ENCODE measurements at regions not wholly inside any gene's neighbourhood (a gene's known extent, or its start where the extent isn't known, plus 50 kb on each side); places are given as distances from the start of the nearest gene placed in this dataset.

DNA sequence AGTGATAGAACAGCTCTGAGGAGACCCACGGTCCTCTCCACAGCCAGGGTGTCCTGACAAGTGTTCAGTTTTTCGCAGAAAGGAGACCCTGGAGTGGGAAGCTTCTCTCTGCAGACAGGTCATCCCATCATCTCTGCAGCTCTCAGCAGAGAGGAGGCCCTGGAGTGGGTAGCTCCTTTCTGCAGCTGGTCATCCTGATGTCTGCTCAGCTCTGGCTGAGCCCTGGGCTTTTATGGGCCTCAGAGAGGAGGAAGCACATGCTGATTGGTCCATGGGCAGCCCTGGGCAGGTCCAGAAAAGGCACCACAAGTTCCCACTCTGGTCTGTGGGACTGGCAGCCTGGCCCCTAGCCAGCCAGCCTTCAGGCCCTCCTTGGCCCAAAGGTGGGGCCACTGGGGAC, 72.3 kb upstream of the ST3GAL5 start:
- no peaks in the 10 kb centered on the region for H4K20me1 ChIP-seq (ENCODE audit: insufficient read depth, low read length)
- TF ChIP-seq EZH2 (IDR thresholded peaks at IDR 0.05; ENCODE audit: borderline replicate concordance, low read depth, low read length, severe bottlenecking) = no peak
- TF ChIP-seq CTCF (IDR thresholded peaks at IDR 0.05; ENCODE audit: borderline replicate concordance, extremely low read depth, low read length, poor library complexity, severe bottlenecking) = no peak
- no peaks in the 10 kb centered on the region for H3K4me1 ChIP-seq (ENCODE audit: insufficient read depth, low read length)
- H2AFZ ChIP-seq (ENCODE audit: low read depth, low read length) = no peak overlapping the region
- ATAC-seq (ENCODE audit: insufficient read depth, low read depth) (no peak), DNase-seq (no peak)
- H3K27ac ChIP-seq (ENCODE audit: low read length) = no peak overlapping the region
- no peak overlapping the region for H3K9ac ChIP-seq (ENCODE audit: low read depth, low read length)
- no peak overlapping the region for H3K4me3 ChIP-seq (ENCODE audit: low read depth in 1 of 2, low read length in 2 of 2)
- H3K79me2 ChIP-seq (ENCODE audit: insufficient read depth, low read length) = no peaks in the 10 kb centered on the region
- peaks cover 33% of the 10 kb centered on the region for H3K9me3 ChIP-seq (ENCODE audit: insufficient read depth, low read length, severe bottlenecking)
- no peak overlapping the region for H3K4me2 ChIP-seq (ENCODE audit: insufficient read depth, low read length)
- no peaks in the 10 kb centered on the region; the same call in 1 of the 2 replicates for H3K36me3 ChIP-seq (ENCODE audit: insufficient read depth, low read length)
- no peaks in the 10 kb centered on the region for H3K27me3 ChIP-seq (ENCODE audit: insufficient read depth, low read length, poor library complexity)

- Histone ChIP-seq H3K4me3 (ENCODE audit: low read depth in 1 of 2, low read length in 2 of 2) (no peak overlapping the region), H3K9me3 (ENCODE audit: insufficient read depth, low read length, severe bottlenecking) (peaks cover 33% of the 10 kb centered on the region), H3K36me3 (ENCODE audit: insufficient read depth, low read length) (no peaks in the 10 kb centered on the region; the same call in 1 of the 2 replicates), H4K20me1 (ENCODE audit: insufficient read depth, low read length) (no peaks in the 10 kb centered on the region), H3K79me2 (ENCODE audit: insufficient read depth, low read length) (no peaks in the 10 kb centered on the region), H3K27ac (ENCODE audit: low read length) (no peak overlapping the region), H2AFZ (ENCODE audit: low read depth, low read length) (no peak overlapping the region), H3K9ac (ENCODE audit: low read depth, low read length) (no peak overlapping the region), H3K27me3 (ENCODE audit: insufficient read depth, low read length, poor library complexity) (no peaks in the 10 kb centered on the region), H3K4me1 (ENCODE audit: insufficient read depth, low read length) (no peaks in the 10 kb centered on the region), H3K4me2 (ENCODE audit: insufficient read depth, low read length) (no peak overlapping the region)
- DNase-seq = no peak
- TF ChIP-seq CTCF (IDR thresholded peaks at IDR 0.05; ENCODE audit: borderline replicate concordance, extremely low read depth, low read length, poor library complexity, severe bottlenecking) = no peak
- no peak for TF ChIP-seq EZH2 (IDR thresholded peaks at IDR 0.05; ENCODE audit: borderline replicate concordance, low read depth, low read length, severe bottlenecking)
- no peak for ATAC-seq (ENCODE audit: insufficient read depth, low read depth)
Observed at GRCh38 chr2:85959826-85960225, 71.0 kb upstream of the ST3GAL5 start.

- Histone ChIP-seq H3K27ac (ENCODE audit: low read length) (no peak overlapping the region), H4K20me1 (ENCODE audit: insufficient read depth, low read length) (no peaks in the 10 kb centered on the region), H3K27me3 (ENCODE audit: insufficient read depth, low read length, poor library complexity) (no peaks in the 10 kb centered on the region), H3K9ac (ENCODE audit: low read depth, low read length) (no peak overlapping the region), H2AFZ (ENCODE audit: low read depth, low read length) (no peak overlapping the region), H3K4me1 (ENCODE audit: insufficient read depth, low read length) (no peaks in the 10 kb centered on the region), H3K9me3 (ENCODE audit: insufficient read depth, low read length, severe bottlenecking) (peaks cover 33% of the 10 kb centered on the region), H3K4me3 (ENCODE audit: low read depth in 1 of 2, low read length in 2 of 2) (no peak overlapping the region), H3K79me2 (ENCODE audit: insufficient read depth, low read length) (no peaks in the 10 kb centered on the region), H3K36me3 (ENCODE audit: insufficient read depth, low read length) (no peaks in the 10 kb centered on the region; the same call in 1 of the 2 replicates), H3K4me2 (ENCODE audit: insufficient read depth, low read length) (no peak overlapping the region)
- DNase-seq (no peak), ATAC-seq (ENCODE audit: insufficient read depth, low read depth) (no peak)
- no peak for TF ChIP-seq CTCF (IDR thresholded peaks at IDR 0.05; ENCODE audit: borderline replicate concordance, extremely low read depth, low read length, poor library complexity, severe bottlenecking)
- TF ChIP-seq EZH2 (IDR thresholded peaks at IDR 0.05; ENCODE audit: borderline replicate concordance, low read depth, low read length, severe bottlenecking) = no peak
Observed at GRCh38 chr2:85959185-85959584, 70.4 kb upstream of the ST3GAL5 start.

DNA sequence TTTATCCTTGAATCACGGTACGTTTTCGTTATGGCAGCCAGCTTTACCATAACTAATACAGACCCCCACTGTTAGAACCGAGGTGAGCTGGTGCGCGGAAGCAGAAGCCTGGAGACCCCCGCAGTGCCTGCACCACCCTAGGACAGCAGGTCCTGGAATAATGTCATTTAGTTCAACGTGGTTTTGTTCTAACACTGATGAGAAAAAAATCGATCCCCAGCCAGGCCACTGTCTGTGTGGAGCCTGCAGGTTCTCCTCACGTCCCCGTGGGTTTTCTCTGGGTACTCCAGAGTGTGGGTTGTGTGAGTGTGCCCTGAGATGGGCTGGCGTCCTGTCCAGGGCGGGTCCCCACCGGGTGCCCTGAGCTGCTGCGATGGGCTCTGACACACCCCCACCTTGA, 69.9 kb upstream of the ST3GAL5 start:
- Histone ChIP-seq H4K20me1 (ENCODE audit: insufficient read depth, low read length) (no peaks in the 10 kb centered on the region), H3K79me2 (ENCODE audit: insufficient read depth, low read length) (no peaks in the 10 kb centered on the region), H3K4me1 (ENCODE audit: insufficient read depth, low read length) (no peaks in the 10 kb centered on the region), H2AFZ (ENCODE audit: low read depth, low read length) (no peak overlapping the region), H3K27ac (ENCODE audit: low read length) (no peak overlapping the region), H3K9me3 (ENCODE audit: insufficient read depth, low read length, severe bottlenecking) (peaks cover 31% of the 10 kb centered on the region), H3K36me3 (ENCODE audit: insufficient read depth, low read length) (no peaks in the 10 kb centered on the region; the same call in 1 of the 2 replicates), H3K27me3 (ENCODE audit: insufficient read depth, low read length, poor library complexity) (no peaks in the 10 kb centered on the region), H3K4me2 (ENCODE audit: insufficient read depth, low read length) (no peak overlapping the region), H3K9ac (ENCODE audit: low read depth, low read length) (no peak overlapping the region), H3K4me3 (ENCODE audit: low read depth in 1 of 2, low read length in 2 of 2) (no peak overlapping the region)
- TF ChIP-seq CTCF (IDR thresholded peaks at IDR 0.05; ENCODE audit: borderline replicate concordance, extremely low read depth, low read length, poor library complexity, severe bottlenecking) = no peak
- TF ChIP-seq EZH2 (IDR thresholded peaks at IDR 0.05; ENCODE audit: borderline replicate concordance, low read depth, low read length, severe bottlenecking) = no peak
- ATAC-seq (ENCODE audit: insufficient read depth, low read depth) (no peak), DNase-seq (no peak)

All from DND-41 (cell line).